DMS114 treated with DMSO at 0.1 percent for 48 hours (cell line): ENCODE measurements at regions not wholly inside any gene's neighbourhood (a gene's known extent, or its start where the extent isn't known, plus 50 kb on each side); places are given as distances from the start of the nearest gene placed in this dataset.

Source experiments
- DNase-seq: peaks from one replicate; lab custom pipeline; 2025; ENCODE audit not compliant: unreplicated experiment; lab: John Stamatoyannopoulos, UW

- no peak for DNase-seq
Observed at GRCh38 chr6:40082278-40083043, 148.2 kb upstream of the MOCS1 start.

GRCh38 chr6:40077736-40078135 is 143.5 kb upstream of the MOCS1 start:
- DNase-seq: no peak

GRCh38 chr6:40077315-40077714 is 143.1 kb upstream of the MOCS1 start:
- DNase-seq: no peak

DNA sequence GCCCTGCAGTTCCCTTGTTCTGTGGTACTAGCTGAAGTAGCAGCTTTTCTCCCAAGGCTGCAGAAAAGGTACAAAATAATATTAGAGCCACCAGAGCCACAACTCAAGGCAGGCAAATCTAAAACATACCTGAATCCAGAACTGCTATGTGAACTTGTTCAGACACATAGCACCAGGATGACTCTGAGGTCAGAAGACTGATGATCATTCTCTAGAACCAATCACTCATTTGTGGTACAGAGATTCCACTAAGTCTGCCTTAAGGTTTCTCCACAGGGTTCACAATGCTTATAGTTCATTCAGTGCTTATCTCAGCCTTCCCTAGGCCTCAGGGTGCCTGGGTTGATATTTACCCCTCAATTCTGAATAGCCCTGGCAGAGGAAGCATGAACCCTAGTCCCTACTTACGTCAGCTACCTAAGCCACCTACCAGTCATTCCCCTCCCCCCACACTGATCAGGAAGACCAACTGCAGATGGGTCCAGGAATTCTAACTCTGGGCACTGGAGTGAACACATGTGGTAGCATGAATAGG is 140.9 kb upstream of the MOCS1 start:
- no peak for DNase-seq

- no peak for DNase-seq
Observed at GRCh38 chr6:40074306-40075055, 140.2 kb upstream of the MOCS1 start.

DNA sequence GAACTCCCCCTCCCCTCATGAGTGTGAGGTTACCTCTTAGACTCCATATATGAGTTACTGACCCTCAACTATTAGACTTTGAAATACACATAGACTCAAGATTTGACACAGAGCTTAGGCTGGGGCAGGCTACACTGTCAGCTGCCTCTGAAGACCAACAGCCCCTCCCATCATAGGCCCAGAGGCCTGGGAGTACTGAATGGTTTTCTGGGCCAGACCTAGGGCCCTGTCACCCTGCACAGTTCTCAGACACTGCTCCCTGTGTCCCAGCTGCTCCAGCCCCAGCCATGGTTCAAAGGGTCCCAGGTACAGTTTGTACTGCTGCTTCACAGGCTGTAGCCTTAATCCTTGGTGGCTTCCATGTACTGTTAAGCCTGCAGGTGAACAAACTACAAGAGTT is 132.1 kb upstream of the MOCS1 start:
- DNase-seq: no peak

DNA sequence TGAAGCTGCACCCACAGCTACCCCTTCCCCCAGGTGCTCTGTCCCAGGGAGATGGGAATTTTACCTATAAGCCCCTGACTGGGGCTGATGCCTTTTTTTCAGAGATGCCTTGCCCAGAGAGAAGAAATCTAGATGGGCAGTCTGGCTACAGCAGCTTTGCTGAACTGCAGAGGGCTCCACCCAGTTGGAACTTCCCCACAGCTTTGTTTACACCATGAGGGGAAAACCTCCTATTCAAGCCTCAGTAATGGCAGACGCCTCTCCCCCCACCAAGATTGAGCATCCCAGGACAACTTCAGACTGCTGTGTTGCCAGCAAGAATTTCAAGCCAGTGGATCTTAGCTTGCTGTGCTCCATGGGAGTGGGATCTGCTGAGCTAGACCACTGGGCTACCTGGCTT is 122.6 kb upstream of the MOCS1 start:
- DNase-seq: no peak

- DNase-seq: no peak
Observed at GRCh38 chr6:40054602-40055001, 120.3 kb upstream of the MOCS1 start.

GRCh38 chr6:40054186-40054585 is 119.9 kb upstream of the MOCS1 start:
- no peak for DNase-seq

GRCh38 chr6:40049128-40049527 is 114.9 kb upstream of the MOCS1 start:
- DNase-seq: no peak

DNA sequence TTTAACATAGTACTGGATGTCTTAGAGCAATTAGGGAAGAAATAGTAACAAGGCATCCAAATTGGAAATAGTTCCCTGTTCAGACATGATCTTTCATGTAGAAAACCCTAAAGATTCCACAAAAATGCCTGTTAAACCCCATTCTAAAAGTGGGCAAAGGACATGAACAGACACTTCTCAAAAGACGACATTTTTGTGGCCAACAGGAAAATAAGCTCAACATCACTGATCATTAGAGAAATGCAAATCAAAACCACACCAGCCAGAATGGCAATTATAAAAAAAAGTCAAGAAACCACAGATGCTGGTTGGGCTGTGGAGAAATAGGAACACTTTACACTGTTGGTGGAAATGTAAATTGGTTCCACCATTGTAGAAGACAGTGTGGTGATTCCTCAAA is 109.9 kb upstream of the MOCS1 start:
- no peak for DNase-seq

GRCh38 chr6:40042232-40042631 is 108.0 kb upstream of the MOCS1 start:
- no peak for DNase-seq

DNA sequence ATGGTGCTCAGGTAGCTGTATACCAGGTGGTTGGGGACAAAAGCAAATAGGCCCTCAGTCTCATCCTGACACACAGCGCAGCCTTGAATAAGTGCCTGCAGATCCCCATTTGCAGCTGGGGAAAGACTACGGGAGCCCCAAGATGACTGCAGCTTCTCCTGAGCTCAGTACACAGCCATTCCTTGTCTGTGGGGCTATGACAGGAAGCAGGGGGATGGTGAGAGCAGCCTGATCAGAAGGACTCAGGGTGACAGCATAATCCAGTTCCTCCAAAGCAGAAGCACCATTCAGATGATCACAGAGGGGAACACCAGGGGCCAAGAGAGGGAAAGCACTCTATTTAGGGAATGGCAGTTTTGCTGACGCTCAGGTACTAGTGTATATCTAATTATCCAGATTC is 104.8 kb upstream of the MOCS1 start:
- no peak for DNase-seq

- no peak for DNase-seq
Observed at GRCh38 chr6:40038626-40039025, 104.4 kb upstream of the MOCS1 start.

GRCh38 chr6:40037271-40037670 is 103.0 kb upstream of the MOCS1 start:
- DNase-seq: no peak

- no peak for DNase-seq
Observed at GRCh38 chr6:40036186-40036585, 101.9 kb upstream of the MOCS1 start.

GRCh38 chr6:40028449-40028848 is 94.2 kb upstream of the MOCS1 start:
- no peak for DNase-seq

DNA sequence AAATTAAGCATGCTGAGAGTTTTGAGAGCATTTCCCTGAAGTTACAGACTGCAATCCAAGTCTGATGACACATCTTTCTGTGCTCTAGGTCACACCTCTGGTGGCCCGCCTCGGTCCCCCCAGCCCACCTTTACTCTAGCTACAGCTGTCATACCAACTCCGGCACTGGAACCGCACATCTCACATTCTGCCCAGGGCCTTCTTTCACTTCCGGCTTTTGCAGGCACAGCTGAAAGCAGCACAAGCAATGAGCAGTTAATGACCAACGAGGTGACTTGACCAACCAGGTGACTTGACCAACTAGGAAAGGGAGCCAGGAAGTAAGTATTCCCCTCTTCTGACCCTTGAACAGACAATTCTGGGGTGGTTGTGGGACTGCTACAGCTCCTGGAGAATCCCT is 88.6 kb upstream of the MOCS1 start:
- no peak for DNase-seq

DNA sequence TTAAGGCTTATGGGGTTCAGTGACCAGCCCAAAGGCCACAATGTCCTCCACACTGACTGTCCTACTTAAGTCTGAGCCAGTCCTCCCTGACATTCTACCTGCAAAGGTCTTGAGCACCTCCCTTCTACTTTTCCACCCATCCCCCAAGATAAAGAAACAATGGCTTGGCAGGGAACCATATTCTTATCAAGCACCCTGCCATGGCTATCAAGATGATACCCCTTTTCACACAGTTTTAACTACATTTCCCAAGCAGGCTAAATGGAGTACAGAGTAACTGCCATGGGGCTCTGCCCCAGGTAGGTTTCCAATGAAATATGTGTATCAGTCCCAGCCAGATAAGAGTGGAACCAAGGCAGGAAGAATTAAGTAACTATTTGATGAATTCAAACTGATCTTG is 85.9 kb upstream of the MOCS1 start:
- DNase-seq: no peak

- DNase-seq: no peak
Observed at GRCh38 chr6:40015530-40015929, 81.3 kb upstream of the MOCS1 start.

DNA sequence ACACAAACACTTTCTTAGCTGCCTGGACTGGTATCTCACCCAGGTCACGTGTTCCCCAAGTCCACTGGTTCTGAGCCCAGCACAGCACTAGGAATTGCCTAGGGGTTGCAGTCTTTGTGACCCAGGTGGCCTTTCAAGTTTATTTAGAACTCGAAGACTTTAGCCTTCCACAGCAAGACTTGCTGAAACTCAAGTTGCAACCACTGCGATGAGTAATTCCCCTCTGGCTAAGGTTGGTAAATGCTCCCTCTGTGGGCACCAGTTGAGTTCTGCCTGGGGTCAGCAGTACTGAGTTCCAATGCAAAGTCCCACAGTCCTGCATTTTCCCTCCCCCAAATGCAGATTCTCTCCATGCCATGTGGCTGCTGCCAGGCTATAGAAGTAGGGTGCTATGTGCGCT is 77.6 kb upstream of the MOCS1 start:
- DNase-seq: no peak

GRCh38 chr6:40000964-40001515 is 66.8 kb upstream of the MOCS1 start:
- DNase-seq: no peak
